COR-L47 (cell line): ENCODE measurements at regions not wholly inside any gene's neighbourhood (a gene's known extent, or its start where the extent isn't known, plus 50 kb on each side); places are given as distances from the start of the nearest gene placed in this dataset.
A peak's percentile ranks its signal among the peaks of the same experiment; 100 is the strongest.

Source experiments
- DNase-seq: peaks from one replicate; lab custom pipeline; 2025; lab: John Stamatoyannopoulos, UW

GRCh38 chr1:109826930-109827349 is 63.2 kb upstream of the EPS8L3 start:
- no peak for DNase-seq

GRCh38 chr1:109826446-109826845 is 62.7 kb upstream of the EPS8L3 start:
- no peak for DNase-seq

DNA sequence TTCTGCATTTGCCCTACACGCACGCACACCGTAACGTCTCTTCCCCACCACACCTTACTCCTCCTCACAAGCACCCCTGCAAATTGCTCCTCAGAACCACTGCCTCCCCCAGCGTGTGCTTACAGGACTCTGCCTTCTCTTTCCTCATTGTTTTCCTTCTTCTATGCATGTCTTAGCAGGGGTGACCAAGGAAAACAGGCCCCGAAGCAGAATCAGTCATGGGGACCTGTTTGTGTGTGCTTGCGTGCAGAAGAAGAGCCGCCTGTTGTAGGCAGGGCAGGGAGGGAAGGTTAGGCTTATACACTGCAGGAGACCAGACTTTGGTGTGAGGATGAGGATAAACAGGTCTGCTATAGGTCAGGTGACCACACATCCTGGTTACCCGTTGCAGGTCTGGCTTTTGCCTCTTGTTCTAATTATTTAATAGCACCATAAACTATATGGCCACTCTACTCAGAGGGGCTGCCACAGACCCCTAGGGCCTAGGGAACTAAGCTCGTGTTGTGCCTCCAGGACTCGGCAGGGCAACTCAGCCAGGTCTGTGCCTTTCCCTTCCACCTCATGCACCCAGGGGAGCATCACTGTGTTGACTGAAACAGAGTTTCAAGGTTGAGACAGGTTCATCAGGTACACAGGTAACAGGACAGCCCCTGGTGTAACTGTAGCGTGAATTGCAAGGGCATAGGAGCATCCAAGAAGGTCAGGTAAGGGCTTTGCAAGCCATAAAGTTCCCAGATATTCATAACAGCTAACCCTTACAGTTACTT is 60.8 kb upstream of the EPS8L3 start:
- no peak for DNase-seq

DNA sequence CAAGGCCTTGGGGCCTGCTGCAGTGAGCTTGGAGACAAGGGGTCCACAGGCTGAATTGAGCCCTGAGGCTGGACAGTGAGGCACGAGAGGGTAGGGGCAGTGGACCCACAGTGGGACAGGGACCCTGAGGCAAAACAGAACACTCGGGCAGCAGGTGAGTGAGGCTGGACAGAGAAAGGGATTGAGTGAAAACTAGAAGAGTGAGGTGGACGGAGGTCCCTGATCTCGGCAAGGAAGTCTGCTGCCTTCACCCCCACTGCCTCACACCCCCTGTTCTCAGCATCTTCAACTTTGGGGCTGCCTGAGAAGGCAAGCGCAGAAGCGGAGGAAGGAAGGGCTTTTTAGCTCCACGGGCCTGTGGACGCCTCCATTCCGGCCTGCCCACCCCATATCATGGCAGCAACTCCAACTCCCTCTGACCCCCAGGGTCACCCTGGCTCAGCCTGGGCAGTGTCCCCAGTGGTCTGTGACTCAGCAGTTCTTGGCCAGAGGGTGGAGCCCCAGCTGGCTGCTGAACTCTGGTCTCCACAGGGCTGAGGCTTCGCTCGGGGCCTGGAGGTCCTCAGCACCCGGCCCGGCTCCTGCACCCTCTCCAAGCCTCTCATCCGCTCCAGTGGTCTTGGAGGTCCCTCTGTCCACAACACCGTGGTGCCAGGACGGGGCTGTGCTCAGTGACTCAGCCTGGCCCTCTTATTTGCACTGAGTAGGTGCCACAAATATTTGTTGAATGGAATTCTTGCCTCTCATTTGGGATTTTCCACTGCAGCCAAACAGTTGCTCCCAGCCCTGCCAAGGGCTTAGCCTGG is 60.0 kb upstream of the EPS8L3 start:
- DNase-seq, result no peak

DNA sequence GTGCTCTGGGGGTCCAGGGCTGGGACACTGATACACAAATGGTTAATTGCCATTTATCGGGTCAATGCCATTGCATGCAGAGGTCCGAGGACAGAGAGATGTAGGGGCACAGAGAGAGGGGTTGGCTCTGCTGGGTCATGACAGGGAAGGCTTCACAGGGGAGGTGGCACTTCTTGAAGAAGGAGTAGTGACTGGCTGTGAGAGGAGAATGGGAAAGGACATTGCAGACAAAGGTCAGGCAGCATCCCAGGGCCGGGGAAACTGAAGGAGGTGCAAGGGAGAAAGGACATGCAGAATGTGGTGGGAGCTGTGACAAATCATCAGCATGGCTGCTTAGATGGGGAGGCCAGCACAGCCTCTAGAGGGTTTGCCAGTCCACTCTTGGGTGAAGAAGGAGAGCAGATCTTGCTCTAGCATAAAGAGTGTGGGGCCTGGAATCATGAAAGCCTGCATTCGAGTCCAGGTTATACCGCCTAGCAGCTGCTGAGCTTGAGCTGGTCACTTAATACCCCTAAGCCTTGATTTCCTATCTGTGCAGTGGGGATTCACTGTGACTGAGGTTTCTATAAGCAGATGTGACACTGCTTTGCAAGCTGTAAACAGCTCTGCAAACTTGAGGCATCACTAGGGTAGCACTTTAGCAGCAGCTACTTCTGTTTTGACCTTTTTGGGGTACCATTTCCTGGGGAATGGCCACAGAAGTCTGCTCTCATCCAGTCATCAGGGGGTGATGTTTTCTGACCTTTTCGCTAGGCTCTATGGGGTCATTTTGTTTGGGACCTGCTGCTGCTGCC is 59.2 kb upstream of the EPS8L3 start:
- no peak for DNase-seq

GRCh38 chr1:109821831-109822745 is 58.4 kb upstream of the EPS8L3 start:
- DNase-seq, result no peak

GRCh38 chr1:109821221-109821669 is 57.5 kb upstream of the EPS8L3 start:
- DNase-seq, result no peak

DNA sequence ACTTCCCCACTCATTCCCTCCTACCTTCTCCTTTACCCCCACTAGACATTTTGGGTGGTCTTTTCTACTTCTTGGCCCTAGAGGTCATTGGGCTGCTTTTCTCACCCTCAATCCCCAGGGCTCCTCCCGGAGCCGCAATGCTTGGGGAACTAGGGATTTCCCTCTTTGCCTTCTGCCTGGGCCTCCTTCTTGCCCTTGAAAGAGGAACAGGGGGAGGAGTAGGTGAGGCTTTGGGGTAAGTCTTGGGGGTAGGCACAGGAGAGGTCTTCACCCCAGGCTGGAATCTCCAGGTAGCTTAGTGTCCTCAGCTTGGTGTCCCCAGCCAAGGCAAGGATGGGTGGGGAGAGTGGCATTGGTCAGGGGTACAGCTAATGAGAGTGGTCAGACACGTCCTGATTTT is 56.2 kb upstream of the EPS8L3 start:
- DNase-seq, result no peak

DNA sequence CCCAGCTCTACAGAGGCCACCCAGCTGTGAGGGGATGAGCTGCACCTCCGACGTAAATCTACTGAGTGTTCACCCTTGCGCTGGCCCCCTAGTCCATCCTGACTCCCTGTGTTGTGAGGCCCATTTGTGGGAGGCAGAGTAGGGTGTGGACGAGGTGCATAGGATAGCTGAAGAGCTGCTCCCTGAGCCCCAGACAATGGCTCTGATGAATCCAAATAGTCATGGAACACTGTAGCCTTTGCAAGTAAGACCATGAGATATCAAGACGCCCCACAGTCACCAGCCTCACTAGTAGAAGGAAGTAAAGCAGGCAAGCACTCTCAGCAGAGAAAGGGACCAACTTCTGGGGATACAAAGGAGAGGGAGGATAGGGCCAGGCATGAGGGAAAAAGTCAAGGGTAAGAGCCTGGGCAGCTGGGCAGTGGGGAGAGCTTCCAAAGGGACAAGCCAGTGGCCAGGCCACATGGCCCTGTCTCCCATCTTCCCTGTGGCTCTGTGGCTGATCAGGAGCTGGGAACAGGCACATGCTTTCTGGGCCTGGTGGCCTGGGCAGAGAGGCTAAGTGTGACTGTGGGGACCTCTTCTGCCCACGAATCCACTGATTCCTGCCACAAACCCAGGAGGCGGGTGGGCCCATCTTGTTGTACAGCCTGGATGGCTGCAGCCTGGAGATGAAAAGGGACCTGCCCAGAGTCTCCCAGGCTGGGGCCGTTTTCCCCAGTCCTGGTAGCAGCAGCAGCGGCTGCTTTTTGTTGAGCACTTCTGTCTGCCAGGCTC is 55.5 kb upstream of the EPS8L3 start:
- no peak for DNase-seq

GRCh38 chr1:109818271-109818987 is 54.7 kb upstream of the EPS8L3 start:
- DNase-seq, result no peak

GRCh38 chr1:109817881-109818270 is 54.2 kb upstream of the EPS8L3 start:
- no peak for DNase-seq

- no peak for DNase-seq
Measured at GRCh38 chr1:109816975-109817535, 53.3 kb upstream of the EPS8L3 start.

- peak; percentile 86 for DNase-seq
Measured at GRCh38 chr1:109816175-109816811, 52.6 kb upstream of the EPS8L3 start.

GRCh38 chr1:109815809-109816174 is 52.1 kb upstream of the EPS8L3 start:
- no peak for DNase-seq

DNA sequence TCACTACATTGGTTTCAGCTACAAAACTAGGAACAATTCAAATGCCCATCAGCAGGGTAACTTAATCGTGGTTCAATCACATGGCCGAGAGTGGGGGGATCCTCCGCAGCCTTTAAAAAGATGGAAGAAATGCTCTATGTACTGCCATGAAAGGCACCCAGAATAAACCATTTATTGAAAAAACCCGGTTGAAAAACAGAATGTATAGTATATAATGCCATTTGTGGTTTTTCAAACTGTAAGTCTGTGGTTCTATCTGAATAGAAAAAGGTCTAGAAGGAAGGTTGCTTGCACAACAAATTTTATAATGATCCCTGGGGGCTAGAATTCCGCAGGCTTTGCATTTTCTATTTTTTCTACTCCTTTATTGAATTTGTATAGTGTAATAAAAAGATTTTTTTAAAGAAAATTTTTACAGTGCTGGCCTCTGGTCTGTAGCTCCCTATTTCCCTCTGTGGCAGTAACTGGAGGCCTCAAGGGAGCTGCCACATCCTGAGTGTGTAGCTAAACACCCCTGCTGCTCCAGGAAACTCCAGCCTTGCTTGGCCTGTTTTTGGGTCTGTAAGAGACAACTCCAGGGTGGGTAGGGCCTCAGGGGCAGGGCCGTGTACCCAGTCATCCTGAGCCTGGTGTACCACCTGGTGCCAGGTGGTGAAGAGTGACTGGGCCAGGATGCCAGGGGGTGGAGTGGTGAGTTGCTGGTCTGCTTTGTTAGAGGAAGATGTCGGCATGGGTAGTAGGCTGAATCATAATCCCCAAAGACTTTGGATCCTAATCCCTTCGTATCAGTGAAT is 51.5 kb upstream of the EPS8L3 start:
- DNase-seq, result no peak

- no peak for DNase-seq
Measured at GRCh38 chr1:109814223-109814622, 50.5 kb upstream of the EPS8L3 start.
